GM10266 (cell line): ENCODE measurements at regions not wholly inside any gene's neighbourhood (a gene's known extent, or its start where the extent isn't known, plus 50 kb on each side); places are given as distances from the start of the nearest gene placed in this dataset.

Experiments used
- DNase-seq: peaks from one replicate; pipeline ENCODE4 v3.0.0; 2012; ENCODE audit errors: extremely low spot score
- TF ChIP-seq, protein P1 (sequence below): IDR thresholded peaks from 2 replicates; pipeline ENCODE4 v1.5.1; 2012; ENCODE audit warnings: mild to moderate bottlenecking, low read depth; ENCODE audit not compliant: control insufficient read depth, insufficient read depth; ENCODE audit errors: missing control alignments

DNA sequence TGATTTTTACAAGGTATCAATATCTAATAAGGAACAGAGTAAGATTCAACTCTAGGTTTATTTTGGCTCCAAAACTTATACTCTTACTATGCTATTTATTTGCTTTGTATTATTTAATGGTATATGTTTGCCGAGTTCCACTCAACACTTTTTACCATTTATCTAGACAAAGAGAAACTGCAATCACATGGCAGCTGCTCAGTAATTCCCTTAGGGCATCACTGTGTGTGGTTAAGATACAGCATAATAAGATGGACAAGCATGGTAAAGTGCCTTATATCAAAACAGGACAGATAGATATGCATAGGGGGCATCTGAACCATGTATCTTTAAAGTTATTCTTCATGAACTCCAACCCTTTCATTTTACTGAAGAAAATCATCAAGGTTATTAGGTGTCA is 483.0 kb upstream of the ID4 start:
- DNase-seq = no peak
- TF ChIP-seq, protein P1, sequence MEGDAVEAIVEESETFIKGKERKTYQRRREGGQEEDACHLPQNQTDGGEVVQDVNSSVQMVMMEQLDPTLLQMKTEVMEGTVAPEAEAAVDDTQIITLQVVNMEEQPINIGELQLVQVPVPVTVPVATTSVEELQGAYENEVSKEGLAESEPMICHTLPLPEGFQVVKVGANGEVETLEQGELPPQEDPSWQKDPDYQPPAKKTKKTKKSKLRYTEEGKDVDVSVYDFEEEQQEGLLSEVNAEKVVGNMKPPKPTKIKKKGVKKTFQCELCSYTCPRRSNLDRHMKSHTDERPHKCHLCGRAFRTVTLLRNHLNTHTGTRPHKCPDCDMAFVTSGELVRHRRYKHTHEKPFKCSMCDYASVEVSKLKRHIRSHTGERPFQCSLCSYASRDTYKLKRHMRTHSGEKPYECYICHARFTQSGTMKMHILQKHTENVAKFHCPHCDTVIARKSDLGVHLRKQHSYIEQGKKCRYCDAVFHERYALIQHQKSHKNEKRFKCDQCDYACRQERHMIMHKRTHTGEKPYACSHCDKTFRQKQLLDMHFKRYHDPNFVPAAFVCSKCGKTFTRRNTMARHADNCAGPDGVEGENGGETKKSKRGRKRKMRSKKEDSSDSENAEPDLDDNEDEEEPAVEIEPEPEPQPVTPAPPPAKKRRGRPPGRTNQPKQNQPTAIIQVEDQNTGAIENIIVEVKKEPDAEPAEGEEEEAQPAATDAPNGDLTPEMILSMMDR = no peak

DNA sequence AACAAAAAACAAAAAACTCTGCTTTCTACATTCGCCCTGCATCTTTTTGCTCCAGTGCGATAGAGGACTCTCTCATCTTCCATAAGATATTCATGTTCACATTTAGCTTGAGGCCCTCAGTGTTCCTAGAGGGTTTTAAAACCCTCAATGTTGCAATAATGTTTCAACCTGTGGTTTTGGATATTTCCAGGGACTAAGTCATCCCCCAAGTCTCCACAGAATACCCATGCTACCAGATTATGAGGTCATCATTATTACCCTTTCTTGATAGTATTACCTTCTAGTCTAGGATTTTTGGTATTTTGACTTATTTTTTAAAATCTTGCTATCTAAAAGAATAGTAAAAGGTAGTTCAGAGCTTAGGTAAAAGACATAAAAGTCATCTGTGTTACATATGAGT is 480.5 kb upstream of the ID4 start:
- TF ChIP-seq, protein P1 = no peak
- DNase-seq = no peak

DNA sequence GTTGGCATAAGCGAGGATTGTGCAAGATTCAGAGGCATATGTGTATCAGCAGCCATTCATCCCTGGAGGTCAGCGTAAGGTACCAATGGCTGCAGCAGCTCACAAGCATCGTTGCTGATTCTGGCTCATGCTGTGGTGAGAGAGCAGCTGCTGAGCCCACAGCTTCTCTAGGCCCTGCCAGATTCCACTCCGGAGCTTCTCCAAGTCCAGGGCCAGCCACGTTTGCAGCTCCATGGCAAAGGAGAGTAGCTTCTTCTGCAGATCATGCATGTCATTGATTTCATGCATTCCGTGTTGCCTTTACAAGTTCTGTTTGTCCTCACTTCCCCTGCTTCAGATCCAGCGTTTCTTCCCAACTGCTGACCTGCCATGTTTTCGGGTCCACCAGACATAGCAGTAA is 474.8 kb upstream of the ID4 start:
- TF ChIP-seq, protein P1 = no peak
- no peak for DNase-seq

DNA sequence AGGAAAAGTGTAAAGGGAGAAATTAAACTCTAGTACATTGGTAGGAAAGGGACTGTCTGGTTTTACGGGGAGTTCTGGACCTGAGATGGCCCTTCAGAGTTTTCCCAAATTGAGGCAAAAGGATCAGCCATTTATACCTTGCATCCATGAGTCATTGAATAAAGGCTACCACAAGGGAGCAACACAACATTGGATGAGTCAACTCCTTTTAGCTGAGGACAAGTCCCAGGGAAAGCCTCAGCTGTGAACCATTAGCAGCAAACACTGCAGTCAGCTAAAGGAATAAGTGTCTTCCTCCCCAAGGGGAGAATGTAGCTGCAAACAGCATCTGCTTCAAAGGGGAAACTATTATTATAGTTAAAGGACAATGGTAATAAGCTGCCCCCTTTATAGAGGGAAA is 468.7 kb upstream of the ID4 start:
- TF ChIP-seq, protein P1 = no peak
- DNase-seq = no peak

DNA sequence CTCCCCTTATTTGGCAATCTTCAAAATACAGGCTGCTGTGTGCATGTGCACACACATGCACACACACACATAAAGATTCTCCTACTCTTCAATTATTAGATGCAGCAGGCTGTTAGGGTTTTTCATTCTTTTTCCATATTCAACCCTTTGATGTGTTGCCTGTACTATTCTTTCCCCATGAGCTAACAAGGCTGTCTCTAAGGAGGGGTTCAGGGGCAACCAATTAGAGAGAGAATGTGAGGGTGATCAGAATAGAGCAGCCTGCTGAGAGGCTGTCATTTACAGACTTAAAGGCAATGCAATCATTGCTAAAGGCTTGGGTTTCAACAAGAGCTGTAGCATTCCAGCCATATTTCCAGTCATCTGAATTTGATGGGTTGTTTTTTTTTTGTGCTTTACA is 467.4 kb upstream of the ID4 start:
- TF ChIP-seq, protein P1 = no peak
- DNase-seq = no peak

DNA sequence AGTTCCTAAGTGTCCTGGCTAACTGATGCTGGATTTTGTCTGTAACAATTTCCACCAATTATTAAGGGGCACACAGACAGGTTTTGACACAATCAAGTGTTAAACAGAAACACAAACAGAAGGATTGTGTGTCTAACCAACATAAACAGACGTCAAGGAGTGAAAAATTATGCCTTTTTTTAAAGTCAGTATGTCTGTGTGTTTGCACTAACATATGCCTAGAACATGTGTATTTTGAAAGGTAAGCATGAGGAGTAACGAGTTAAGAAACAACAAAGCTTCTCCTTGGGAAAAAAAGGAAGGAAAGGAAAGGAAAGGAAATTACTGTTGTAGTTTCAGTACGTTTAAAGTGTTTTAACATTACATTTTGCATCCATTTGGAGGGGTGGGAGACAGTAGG is 466.3 kb upstream of the ID4 start:
- TF ChIP-seq, protein P1 = no peak
- no peak for DNase-seq

DNA sequence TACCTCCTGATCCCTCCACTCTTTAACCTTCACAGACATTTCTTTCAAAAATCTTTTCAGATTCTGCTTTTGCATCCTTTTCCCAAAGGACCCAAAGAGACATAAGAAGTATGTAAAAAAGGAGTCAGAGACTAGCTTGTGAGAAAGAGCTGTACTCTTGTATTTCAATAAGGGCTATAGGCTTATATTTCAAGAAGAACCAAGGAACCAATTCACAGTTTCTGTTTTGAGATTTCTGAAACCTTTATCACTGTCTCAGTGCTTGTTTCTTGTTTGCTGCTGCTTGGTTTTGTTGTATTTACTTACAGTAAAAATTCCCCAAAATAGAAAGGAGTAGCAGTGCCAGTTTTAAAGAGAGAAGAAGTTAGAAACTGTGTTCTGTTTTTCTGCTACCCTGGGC is 461.6 kb upstream of the ID4 start:
- TF ChIP-seq, protein P1 = no peak
- DNase-seq = no peak
